Left forelimb (tissue), 1 donor: ENCODE measurements at regions not wholly inside any gene's neighbourhood (a gene's known extent, or its start where the extent isn't known, plus 50 kb on each side); places are given as distances from the start of the nearest gene placed in this dataset.
"Not testable (repeated sequence)": the region's sequence is repeated elsewhere in the genome, so short reads cannot be mapped to it uniquely, and the experiment has no call there.

ENCODE experiments used
- DNase-seq: peaks from one replicate; pipeline ENCODE4 v3.0.0-alpha.2; 2018; ENCODE audit warnings: low spot score

- no peak for DNase-seq
Observed at GRCh38 chr5:103745353-103746065, 182.9 kb upstream of the NUDT12 start.

DNA sequence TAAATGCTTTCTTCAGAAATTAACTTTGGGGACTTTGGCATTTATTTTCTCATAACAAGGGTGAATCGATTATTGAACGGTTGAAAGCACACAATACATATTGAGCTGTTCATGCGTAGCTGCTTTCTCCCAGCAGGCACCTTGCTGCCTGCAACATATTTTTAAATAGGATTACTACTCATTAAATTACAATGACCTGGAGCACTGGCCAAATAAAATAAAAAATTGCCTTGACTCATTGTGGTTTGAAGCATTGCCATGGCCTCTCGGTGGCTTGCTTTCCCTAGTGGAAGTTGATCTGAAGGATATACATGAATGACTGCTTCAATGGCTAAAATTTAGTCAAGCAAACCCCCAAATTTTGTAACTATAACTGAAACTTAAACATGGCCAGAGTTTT lies 181.6 kb upstream of the NUDT12 start:
- no peak for DNase-seq

DNA sequence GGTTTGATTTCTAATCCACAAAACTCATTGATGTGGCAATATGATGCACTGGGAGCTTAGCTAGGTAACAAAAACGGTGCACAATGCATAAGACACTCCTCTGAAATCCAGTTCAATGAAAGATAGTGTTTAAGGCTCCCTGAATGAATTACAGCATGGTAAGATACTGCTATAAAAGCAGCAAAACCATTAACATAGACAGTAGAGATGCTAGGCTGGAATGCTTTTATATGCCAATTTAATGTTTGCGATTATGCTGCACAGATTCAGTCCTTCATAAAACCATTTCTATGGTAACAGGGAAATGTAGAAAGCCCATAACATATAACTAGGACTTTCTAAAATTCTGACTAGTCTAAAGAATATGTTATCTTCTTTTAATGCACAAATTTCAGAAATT lies 180.8 kb upstream of the NUDT12 start:
- DNase-seq: no peak

GRCh38 chr5:103741984-103742383 lies 179.4 kb upstream of the NUDT12 start:
- no peak for DNase-seq

DNA sequence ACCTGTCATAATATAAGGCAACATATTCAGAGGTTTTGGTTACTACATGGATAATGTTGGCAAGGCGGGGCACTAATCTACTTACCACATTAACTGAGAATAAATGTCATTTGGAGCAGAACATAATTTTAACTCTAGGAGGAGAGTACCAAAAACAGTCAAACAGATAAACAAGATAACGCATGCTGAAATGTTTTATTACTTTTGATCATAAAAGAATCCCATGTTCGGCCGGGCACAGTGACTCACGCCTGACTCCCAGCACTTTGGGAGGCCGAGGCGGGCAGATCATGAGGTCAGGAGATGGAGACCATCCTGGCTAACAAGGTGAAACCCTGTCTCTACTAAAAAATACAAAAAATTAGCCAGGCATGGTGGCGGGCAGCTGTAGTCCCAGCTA lies 173.8 kb upstream of the NUDT12 start:
- not testable (repeated sequence) for DNase-seq

DNA sequence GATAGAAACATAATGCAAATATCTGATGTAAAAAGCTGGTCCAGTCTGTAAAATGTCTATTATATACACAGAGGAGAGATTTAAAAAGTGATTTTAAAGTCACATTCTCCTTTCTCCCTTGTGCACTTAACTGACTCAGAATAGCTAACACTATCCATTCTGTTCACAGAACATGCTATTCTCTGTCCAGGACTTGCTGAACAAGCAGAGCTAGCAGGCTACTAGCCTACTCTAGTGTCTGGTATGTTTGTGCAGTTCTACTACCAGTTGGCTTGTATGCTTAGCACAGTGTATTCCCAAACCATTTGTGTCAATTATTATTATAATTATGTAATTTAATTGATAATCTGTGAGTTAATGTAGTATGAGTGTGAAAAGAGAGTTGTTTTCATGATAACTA lies 161.7 kb upstream of the NUDT12 start:
- no peak for DNase-seq

- no peak for DNase-seq
Observed at GRCh38 chr5:103721183-103721582, 158.6 kb upstream of the NUDT12 start.

GRCh38 chr5:103718108-103718507 lies 155.5 kb upstream of the NUDT12 start:
- DNase-seq: no peak

DNA sequence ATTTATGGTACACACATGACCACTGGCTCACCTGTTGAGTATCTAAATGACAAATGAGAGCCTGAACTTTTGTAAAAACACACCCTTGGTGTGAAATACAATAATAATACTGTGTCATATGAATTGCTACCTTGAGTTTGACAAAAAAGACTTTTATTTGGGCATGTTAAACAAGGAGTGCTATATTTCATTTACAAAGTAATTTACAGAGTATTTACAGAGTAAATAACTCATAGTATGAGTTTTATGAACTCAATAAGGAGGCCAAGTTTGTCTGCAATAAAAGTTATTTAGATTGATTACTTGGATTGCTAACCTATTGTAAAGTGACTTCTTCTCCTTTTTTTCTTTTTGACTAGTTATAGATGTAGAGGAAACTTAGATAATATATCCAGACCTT lies 146.0 kb upstream of the NUDT12 start:
- no peak for DNase-seq

DNA sequence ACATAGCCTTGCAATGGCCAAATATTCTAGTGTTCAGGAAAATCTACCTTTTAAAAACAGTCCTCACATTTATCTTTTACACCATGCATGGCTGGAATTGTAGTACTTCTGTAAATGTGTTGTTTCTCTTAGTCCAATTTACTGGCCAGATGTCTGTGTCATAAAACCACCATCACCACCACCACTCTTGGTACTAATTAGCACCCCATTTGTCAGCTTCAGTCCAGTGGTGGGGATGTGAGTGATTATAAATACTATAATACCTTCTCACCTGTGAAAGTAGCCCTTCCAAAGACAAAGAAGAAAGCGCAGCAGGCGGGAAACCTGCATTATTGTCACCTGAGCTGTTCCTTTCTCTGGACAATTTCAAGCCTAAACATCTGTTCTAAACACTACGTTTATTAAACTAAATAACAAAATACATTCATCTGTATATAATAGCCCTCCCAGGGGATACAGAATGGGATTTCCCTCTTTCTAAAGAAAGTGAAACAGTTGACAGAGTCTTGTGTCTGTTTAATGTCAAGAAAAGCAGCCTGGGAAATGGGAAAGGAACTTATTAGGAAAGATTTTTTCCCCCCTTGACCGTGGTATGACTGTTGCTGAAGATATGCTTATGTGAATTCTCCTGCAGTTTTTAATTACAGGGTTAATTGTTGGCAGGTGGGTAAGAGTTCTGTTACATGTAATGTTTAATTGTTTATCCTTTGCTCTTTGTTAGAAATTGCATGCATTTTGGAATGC lies 144.5 kb upstream of the NUDT12 start:
- no peak for DNase-seq

GRCh38 chr5:103703617-103704016 lies 141.0 kb upstream of the NUDT12 start:
- no peak for DNase-seq

- no peak for DNase-seq
Observed at GRCh38 chr5:103693517-103693916, 130.9 kb upstream of the NUDT12 start.

DNA sequence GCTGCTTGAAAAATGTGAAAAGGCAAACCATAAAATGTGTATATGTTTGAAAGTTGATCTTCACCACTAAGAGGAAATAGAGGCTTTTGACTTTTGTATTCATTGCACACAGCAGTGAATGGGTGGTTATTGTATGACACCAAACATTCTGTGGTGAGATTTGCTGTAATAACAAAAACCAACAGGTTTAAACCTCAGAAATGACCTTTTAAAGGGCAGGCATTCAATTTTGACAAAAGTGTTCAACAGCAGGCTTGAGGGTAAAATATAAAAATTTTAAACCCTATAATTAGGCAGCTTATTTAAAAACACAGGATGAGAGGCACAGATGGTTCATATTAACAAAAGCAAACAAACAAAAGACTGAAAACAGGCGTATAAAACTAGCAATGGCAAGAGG lies 128.1 kb upstream of the NUDT12 start:
- no peak for DNase-seq

DNA sequence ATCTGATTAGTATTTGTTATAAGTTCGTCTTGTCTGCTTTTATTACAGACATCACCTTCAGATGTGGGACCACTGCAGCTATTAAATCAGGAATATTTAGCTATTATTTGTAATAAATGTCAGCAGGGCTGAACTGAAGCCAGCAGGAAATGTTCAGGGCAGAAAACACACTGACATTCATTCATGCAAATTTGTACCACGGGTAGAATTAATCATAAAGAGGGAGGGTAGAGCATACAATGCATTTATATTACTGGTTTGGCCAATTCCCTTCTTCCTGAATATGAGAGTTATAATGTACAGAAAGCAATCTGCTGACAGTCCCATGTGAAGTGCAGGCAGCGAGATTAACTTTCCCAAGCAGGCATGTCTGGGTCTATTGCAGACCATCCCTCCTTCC lies 117.3 kb upstream of the NUDT12 start:
- no peak for DNase-seq

GRCh38 chr5:103676198-103676597 lies 113.6 kb upstream of the NUDT12 start:
- DNase-seq: not testable (repeated sequence)

DNA sequence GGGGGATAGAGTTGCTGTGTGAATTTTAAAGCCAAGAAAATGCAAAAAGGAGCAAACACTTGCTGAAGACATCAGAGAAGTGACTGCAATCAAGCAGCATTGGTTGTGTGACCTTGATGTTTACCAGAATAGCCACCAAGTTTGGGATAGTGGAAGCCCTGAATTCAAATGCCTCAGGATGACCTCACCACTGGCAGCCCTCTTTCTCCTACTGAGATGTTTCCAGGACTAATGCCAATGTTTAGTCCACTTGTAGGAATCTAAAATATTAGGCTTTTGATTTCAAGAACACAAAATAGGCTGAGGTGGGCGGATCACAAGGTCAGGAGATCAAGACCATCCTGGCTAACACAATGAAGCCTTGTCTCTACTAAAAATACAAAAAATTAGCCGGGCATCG lies 112.2 kb upstream of the NUDT12 start:
- DNase-seq: no peak

DNA sequence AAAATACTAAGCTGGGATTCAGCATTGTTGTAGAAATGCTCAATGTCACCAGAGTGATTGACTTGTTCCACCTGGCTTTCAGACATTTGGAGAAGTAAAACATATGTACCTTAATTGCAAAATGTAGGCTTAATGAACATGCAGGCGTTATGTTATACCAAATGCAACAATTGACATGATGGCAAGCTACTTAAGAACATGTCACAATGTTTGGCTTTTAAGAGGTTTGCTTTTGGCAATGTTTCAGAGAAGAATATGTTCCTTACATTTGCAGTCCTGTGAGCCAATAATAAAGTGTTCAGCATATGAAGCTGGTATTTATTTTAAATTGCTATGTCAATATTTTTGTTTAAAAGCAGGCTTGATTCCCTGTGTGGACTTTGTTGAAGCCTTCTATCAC lies 111.7 kb upstream of the NUDT12 start:
- DNase-seq: no peak

DNA sequence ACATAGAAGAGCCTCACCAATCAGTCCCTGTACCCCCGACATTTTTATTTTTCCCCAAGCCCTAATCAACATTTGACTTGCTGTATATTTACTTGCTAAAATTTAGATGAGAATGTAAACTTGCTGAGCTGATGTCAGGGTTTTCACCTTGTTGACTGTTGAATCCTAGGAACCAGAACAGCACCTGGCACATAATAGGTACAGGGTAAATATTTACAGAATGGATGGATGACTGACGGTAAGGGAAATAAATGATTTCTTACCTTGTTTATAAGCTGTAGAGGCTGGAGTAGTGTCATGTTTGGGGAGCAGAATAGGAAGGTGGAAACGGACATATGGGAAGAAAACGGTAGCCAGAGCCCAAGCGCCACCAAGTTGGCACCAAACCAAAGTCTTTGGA lies 107.0 kb upstream of the NUDT12 start:
- no peak for DNase-seq

GRCh38 chr5:103668281-103668680 lies 105.7 kb upstream of the NUDT12 start:
- no peak for DNase-seq

- DNase-seq: no peak
Observed at GRCh38 chr5:103667068-103667467, 104.5 kb upstream of the NUDT12 start.

- no peak for DNase-seq
Observed at GRCh38 chr5:103657301-103657700, 94.7 kb upstream of the NUDT12 start.

- no peak for DNase-seq
Observed at GRCh38 chr5:103648086-103648485, 85.5 kb upstream of the NUDT12 start.

GRCh38 chr5:103646698-103647614 lies 84.4 kb upstream of the NUDT12 start:
- no peak for DNase-seq
